ENCODE measurements at regions not wholly inside any gene's neighbourhood (a gene's known extent, or its start where the extent isn't known, plus 50 kb on each side); places are given as distances from the start of the nearest gene placed in this dataset.
"Not testable (repeated sequence)": the region's sequence is repeated elsewhere in the genome, so short reads cannot be mapped to it uniquely, and the experiment has no call there.

- DNase-seq = no peak
Observed at GRCh38 chr6:133802861-133803260, 86.1 kb upstream of the TCF21 start.

GRCh38 chr6:133804265-133804664 lies 84.6 kb upstream of the TCF21 start:
- DNase-seq = no peak

GRCh38 chr6:133805876-133806275 lies 83.0 kb upstream of the TCF21 start:
- DNase-seq = no peak

GRCh38 chr6:133806382-133807140 lies 82.4 kb upstream of the TCF21 start:
- DNase-seq = no peak

- no peak for DNase-seq
Observed at GRCh38 chr6:133807501-133807900, 81.4 kb upstream of the TCF21 start.

- no peak for DNase-seq
Observed at GRCh38 chr6:133809406-133809805, 79.5 kb upstream of the TCF21 start.

- no peak for DNase-seq
Observed at GRCh38 chr6:133811557-133811956, 77.4 kb upstream of the TCF21 start.

- not testable (repeated sequence) for DNase-seq
Observed at GRCh38 chr6:133812446-133812845, 76.5 kb upstream of the TCF21 start.

GRCh38 chr6:133814238-133814637 lies 74.7 kb upstream of the TCF21 start:
- no peak for DNase-seq

- peak; percentile 12 to 62 for DNase-seq
Observed at GRCh38 chr6:133814797-133815196, 74.1 kb upstream of the TCF21 start.

GRCh38 chr6:133815313-133815712 lies 73.6 kb upstream of the TCF21 start:
- no peak for DNase-seq

- no peak for DNase-seq
Observed at GRCh38 chr6:133816171-133816570, 72.7 kb upstream of the TCF21 start.

GRCh38 chr6:133817460-133818047 lies 71.4 kb upstream of the TCF21 start:
- no peak for DNase-seq

- no peak for DNase-seq
Observed at GRCh38 chr6:133818320-133818719, 70.6 kb upstream of the TCF21 start.

- DNase-seq = no peak
Observed at GRCh38 chr6:133820208-133820607, 68.7 kb upstream of the TCF21 start.

- DNase-seq = no peak
Observed at GRCh38 chr6:133827766-133828165, 61.1 kb upstream of the TCF21 start.

- DNase-seq = no peak
Observed at GRCh38 chr6:133833949-133834359, 55.0 kb upstream of the TCF21 start.

- DNase-seq = no peak
Observed at GRCh38 chr6:133834472-133835170, 54.3 kb upstream of the TCF21 start.

GRCh38 chr6:133835901-133836300 lies 53.0 kb upstream of the TCF21 start:
- DNase-seq = peak in 1 of 2 experiments; percentile 9

GRCh38 chr6:133837801-133838349 lies 51.0 kb upstream of the TCF21 start:
- DNase-seq = no peak
